GM19025 (cell line): ENCODE measurements at regions not wholly inside any gene's neighbourhood (a gene's known extent, or its start where the extent isn't known, plus 50 kb on each side); places are given as distances from the start of the nearest gene placed in this dataset.
A peak's percentile ranks its signal among the peaks of the same experiment; 100 is the strongest.

Source experiments
- ATAC-seq: cut with Tn5 transposase; IDR thresholded peaks from one replicate; pipeline ENCODE4 v1.9.1; 2021; ENCODE audit warnings: mild to moderate bottlenecking, low read depth, moderate library complexity; ENCODE audit not compliant: unreplicated experiment

DNA sequence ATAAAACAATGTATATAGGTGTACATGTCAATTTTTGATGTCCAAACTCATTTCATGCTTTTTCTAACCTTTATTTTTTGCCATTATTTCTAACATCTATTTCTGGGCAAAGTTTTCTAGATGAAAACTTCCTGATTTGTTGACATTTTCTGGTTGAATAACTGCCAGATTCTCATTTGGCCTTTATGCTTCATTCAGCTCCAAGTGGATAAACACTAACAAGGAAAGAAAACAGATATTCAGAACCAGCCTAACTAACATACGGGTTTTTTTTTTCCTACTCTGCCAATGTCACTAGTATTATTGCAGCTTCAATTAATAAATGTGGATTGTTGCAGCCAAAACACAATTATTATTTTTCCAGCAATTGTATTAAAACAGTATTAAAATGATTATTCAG lies 50.9 kb upstream of the RAP1GDS1 start:
- no peak for ATAC-seq

- ATAC-seq, result no peak
These were observed 52.1 kb upstream of the RAP1GDS1 start for GRCh38 chr4:98209111-98209510.

- ATAC-seq, result peak; percentile 46
These were observed 57.0 kb upstream of the RAP1GDS1 start for GRCh38 chr4:98204236-98204553.

GRCh38 chr4:98203332-98204235 lies 57.6 kb upstream of the RAP1GDS1 start:
- ATAC-seq, result peak; percentile 69

GRCh38 chr4:98202907-98203306 lies 58.3 kb upstream of the RAP1GDS1 start:
- no peak for ATAC-seq

DNA sequence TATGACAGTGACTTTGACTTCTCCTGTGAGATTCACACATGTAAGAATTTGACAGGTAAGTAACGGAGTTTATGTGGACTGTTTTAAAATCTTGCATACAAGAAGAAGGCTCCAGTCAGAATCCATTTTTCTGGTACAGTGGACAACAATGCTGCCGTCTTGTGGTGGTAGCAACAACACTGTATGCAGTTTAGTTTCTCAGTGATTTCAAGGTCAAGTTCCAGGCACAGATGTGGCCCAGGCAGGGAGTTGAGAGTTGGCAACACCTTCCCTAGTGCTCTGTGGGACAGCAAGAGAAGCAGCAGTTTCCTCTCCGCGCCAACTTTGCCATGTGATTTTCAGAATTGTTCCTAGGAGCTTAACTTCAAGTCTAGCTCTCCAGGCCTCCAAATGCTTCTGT lies 56.0 kb upstream of the STPG2 start:
- no peak for ATAC-seq

GRCh38 chr4:98195005-98195404 lies 51.7 kb upstream of the STPG2 start:
- ATAC-seq, result no peak

DNA sequence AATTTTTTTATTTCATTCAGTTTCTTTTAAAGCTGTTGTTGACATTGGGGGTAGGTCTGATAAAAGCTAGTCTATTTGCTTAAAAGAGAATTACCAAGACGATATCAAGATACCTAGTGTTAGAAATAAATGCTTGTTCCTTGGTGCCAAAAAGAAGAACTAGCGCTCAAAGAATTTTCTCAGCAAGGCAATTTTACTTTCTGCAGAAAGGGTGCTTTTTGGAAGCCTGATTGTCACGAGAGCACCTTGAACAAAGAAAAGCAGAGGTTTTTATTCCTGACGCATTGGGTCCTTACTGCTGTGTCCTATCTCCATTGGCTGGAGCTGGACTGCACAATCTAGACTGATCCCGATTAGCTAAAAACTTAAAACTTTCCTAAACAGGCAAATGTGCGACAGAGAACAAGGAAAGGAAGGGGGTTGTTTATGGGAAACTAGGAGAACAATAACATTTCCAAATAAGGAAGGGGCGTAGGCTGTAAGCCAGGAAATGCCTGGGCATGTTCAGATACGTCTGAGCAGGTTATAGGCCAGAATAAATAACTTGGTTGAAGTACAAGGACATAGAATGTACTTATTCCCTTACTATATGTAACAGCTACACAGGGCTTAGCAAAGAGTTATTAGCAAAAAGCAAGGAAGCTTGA lies 50.3 kb upstream of the STPG2 start:
- ATAC-seq, result no peak
